Right renal pelvis (tissue), 4 donors: ENCODE measurements at regions not wholly inside any gene's neighbourhood (a gene's known extent, or its start where the extent isn't known, plus 50 kb on each side); places are given as distances from the start of the nearest gene placed in this dataset.
"Not testable (repeated sequence)": the region's sequence is repeated elsewhere in the genome, so short reads cannot be mapped to it uniquely, and the experiment has no call there.

Experiments used
- DNase-seq, 4 donors: peaks; one replicate each; pipeline ENCODE4 v3.0.0-alpha.2; 2013; ENCODE audit warnings: low read depth in 4 of 4, low spot score in 3 of 4, missing footprints in 1 of 4

DNA sequence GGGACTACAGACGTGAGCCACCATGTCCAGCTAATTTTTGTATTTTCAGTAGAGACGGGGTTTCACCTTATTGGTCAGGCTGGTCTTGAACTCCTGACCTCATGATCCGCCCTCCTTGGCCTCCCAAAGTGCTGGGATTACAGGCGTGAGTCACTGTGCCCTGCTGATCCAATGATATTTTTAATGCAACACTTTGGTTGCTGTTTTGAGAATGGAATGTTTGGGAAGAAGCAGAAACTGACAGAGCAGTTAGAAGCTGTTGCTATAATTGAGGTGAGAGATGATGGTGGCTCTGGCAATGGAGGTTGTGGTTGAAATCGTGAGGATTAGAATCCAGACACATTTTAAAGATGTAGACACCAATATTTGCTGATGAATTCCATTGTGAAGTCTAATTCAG lies 1209.9 kb upstream of the GOT2 start:
- not testable (repeated sequence) for DNase-seq

DNA sequence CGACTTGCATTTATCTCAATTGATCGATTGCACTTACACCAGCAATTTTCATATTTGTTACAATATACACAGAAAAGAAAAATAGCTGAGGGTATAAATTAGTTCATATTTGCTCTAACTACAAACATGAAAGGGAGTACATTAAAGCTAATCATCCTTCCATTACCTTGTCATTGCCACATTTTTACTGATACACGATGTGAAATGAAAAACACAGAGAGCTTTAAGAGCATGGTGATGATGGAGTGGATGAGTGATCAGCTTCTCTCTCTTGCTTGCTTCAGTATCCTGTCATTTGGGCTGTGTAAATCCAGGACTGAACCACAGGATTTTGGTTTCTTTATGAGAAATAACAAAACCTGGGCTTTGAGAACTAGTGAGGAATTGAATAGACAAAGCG lies 1207.5 kb upstream of the GOT2 start:
- DNase-seq = no peak

DNA sequence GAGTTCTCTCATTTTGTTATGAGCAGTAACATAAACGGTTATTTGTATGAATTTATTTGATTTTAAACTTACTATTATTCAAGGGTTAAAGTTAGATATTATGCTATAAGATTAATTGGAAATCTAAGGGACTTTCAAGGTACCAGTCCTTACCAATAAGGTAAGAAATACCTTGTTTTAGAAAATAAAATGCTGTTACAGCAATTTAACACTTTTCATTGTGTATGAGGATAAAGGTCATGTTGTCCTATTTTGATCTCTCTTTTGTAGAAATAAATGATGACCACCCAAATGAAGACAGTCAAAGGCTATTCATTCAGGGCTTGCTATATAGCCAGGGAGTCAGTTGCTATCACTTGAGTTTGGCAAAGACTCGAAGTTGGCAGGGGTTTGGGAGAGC lies 1185.9 kb upstream of the GOT2 start:
- no peak for DNase-seq

DNA sequence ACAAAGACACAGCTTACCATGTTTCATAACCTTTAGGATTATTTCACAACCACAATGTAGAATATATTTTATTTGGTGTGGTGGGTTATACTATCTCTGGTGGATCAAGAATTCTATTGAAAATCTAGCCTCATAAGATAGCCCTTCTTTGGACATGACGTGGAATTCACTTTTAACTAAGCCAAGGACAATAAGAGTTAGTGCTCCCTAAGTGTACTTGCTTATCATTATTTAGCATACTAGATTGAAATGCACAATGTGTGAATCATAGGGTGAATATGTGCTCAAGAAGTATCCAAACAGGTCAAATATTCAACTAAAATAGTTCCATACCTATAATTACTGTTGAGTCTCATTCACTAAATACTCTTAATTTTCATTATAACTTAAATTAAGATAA lies 1179.5 kb upstream of the GOT2 start:
- no peak for DNase-seq

DNA sequence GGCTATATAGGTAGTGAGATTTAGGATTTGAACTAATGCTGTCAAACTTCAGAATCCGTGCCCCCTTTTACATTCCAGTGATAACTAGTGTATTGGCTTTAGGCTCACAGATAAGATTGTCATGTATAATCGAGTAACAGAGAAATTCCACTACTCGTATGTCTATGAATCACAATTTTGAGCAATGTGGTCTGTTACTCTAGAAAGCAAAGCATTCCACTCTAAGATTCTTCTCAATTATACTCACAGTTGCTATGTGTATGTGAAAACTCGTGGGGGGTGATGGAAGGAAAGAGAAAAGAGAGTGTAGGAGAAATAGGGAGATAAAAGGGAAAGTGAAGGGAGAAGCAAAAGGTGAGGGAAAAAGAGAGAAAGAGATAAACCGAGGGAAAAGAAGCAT lies 1175.1 kb upstream of the GOT2 start:
- no peak for DNase-seq

DNA sequence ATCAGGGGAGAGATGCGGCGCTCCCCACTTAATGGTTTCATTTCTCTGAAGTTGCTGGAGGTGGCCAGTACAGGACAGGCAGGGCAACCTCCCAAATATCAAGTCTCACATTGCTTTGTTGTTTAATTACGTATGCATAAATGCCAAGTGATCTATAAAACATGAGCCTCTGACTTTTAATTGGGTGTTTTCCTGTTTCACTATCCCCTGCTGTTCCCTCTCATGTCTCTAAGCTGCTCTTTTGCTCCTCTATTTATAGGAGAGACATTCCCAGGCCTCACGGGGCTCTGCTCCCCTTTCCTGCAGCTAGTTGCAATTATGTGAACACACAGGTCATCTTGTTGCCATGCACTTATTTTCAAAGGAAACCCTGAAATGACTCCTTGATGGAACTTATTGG lies 1173.5 kb upstream of the GOT2 start:
- DNase-seq = no peak

DNA sequence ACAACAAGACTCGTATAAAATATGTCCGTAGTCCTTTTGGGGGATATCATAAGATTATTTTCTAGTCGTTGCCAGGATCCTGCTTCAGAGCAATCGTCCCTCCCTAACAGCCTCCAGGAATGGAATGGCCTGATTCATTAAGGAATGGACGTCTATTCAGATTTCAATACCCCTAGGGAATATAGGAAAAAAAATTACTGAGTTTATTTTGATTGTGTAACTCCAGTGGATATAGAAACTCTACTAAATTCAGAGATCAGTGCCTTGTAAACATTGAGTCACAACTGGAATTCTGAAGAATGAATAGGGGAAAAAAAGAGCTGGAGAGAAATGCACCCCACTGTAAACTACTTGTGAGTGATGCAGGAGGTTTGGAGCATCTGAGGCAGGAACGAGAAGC lies 1171.5 kb upstream of the GOT2 start:
- DNase-seq = no peak

DNA sequence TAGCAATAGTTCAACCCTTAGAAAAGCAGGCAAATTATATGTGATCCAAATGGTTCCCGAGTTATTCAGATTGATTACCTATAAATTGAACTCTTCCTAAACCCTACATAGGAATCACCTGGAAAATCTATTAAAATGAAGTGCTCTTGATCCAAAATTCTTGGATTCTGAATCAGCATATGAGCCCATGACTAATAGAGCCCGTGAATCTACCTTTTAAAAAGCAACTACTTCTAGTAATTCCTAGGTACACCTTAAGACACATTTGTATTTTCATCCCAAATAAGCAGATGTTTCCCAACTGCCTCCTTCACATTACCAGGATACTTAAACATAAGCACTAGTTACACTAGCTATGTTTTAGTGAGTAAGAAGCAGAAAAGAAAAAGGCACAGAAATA lies 1171.0 kb upstream of the GOT2 start:
- no peak for DNase-seq

DNA sequence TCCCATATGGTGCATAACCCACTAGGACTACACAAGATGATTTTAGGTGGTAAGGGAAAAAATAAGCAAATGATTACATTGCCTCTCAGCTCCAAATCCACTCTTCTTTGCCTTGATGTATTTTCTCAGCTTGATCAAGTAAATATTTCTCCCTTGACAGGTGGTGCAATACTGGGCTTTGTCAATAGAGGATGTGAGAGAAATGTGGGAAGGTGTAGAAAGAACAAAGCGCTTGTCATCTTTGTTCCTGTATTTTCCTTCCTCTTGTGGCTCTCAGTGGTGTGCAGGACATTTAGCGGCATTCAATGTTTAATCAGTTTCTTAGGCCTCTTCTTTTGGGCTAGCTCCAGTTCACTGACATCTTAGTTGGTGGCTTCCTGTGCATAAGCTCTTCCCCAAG lies 1165.8 kb upstream of the GOT2 start:
- no peak for DNase-seq

DNA sequence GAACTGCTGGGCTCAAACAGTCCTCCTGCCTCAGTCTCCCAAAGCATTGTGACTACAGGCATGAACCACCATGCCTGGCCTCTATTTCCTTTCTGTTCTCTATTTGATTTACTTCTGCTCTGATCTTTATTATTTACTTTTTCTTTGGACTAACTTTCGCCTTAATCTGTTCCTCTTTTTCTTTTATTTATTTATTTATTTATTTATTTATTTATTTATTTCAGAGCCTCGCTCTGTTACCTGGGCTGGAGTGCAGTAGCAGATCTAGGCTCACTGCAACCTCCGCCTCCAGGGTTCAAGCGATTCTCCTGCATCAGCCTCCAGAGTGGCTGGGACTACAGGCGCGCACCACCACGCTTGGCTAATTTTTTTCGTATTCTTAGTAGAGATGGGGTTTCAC lies 1158.3 kb upstream of the GOT2 start:
- DNase-seq = no peak

DNA sequence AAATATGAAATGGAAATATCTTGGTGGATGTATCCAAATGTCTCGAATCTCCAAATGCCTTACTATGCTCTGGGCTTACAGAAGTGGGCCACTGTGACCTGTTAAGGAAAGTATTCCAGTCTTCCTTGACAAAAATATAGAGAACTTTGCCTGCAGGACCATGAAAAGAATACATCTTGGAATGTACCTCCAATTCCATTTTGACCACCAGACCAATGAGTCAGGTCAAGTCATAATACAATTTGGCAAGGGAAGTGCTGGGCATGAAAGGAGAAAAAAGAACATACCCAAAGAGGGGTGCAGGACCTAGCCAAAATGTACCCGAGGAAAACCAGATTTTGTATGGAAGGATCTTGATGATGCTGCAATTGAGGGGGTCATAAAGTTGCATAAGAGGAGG lies 1153.7 kb upstream of the GOT2 start:
- no peak for DNase-seq

DNA sequence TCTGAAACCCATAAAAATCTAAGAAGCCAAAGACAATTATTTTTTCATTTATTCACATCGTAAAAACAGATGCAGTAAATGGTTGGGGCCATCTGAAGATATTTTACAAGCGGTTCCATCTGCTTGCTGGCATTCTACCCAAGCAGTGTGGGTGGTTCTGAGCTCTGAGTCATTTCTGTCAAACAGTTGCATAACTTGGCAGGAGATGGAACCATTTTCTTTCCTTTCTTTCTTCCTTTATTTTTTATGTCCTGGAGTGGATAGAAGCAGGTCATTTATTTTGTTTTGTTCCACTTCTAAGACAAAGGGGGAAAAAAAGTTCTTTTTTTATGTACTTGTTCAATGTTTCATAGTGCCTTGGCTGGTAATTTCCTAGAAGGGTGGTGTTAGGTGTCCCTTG lies 1151.9 kb upstream of the GOT2 start:
- DNase-seq = no peak

DNA sequence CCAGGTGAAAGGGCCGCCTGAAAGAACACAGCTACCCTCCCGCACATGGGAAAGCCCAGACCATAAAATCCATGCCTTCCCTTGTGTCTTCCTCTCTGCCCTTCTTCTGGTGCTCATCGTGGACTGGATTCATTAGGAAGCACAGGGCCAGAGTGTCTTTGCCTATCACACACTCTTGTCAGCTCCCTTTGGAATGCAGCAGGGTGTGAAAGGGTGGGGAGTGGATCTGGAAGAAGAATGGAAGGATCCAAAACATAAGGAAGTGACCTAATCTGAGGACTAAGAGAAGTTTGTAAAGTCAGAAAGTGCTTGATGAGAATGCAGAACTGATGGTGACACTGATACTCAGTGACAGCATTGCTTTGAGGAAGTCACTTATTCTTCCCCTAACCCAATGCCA lies 1147.3 kb upstream of the GOT2 start:
- no peak for DNase-seq

DNA sequence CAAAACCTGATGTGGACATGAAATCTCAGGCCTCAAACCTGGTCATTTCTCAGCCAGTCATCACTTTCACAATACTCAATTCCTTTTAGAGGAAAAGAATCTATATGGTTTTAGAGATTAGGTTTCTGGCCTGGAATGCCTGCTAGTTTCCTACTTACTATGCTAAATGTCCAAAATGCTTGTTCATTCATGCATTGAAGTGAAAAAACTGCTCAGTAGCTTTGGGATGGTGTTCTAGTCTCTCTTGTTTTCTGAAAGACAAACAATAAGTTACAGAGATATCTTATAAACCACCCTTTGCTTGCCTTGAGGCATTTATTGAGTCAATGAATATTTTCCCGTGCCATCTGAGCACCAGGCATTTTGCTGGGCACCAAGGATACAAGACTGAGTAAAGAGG lies 1146.5 kb upstream of the GOT2 start:
- DNase-seq = no peak

DNA sequence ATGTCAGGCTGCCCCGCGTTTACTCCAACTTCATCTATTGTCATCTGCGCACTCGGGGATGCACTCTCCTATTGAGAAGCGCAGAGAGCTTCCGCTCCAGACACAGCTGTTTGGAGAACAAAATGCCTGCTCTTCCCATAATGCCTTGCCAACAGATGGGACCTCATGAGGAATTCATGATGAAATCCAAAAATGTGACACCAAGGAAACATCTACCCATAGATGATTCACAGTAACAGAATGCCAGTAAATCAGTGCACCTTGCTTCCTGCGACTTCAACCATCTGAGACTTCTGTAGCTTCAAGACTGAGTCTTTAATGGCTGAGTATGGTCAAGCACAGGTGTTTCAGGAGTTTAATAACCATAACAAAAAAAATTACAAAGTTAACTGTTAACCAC lies 1144.9 kb upstream of the GOT2 start:
- DNase-seq = no peak

DNA sequence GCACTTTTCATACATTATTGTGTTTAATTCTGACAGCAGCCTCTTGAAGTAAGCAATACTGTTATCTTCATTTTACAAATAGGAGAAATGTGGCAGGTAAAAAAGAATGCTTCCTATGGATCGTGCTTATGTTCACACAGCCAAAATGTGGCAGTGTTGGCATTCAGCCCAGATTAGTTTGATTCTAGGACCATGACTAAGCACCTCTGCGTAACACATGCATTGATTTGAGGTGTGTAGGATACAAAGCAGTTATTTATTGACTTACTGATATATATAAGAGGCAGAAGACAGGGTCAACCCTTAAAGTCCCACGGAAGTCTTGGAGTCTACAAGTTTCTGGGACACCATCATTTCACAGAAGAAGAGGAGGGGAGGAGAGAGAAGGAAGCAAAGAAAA lies 1144.4 kb upstream of the GOT2 start:
- no peak for DNase-seq

DNA sequence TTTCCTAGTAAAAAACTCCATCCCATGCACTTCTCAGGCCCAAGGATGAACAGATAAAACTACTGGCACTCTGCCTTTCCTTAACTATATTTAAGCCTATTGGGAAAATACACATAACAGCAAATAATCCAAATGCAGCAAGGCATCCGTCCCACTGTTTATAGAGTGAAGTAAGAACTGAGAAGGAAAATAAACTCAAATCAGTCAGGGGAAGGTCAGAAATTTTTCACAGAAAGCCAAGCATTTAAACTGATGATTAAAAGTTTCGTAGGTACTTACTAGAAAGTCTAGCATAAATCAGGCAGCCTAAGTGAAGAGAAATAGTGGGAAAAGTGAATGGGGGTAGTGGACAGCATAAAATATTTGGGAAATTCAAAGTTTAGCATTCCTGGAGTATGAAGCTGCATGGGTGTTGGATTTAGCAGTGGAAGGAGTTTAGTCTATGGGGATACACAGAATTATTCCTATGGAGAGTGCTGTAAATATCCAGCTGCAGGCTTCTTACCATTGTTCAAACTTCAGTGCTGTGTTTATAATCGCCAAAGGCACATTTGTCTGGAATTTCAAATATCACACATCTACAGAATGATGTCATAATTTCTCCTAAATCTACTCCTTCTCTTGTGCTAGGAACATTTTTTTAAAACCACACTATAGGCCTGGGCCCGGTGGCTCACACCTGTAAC lies 1131.0 kb upstream of the GOT2 start:
- DNase-seq = no peak

DNA sequence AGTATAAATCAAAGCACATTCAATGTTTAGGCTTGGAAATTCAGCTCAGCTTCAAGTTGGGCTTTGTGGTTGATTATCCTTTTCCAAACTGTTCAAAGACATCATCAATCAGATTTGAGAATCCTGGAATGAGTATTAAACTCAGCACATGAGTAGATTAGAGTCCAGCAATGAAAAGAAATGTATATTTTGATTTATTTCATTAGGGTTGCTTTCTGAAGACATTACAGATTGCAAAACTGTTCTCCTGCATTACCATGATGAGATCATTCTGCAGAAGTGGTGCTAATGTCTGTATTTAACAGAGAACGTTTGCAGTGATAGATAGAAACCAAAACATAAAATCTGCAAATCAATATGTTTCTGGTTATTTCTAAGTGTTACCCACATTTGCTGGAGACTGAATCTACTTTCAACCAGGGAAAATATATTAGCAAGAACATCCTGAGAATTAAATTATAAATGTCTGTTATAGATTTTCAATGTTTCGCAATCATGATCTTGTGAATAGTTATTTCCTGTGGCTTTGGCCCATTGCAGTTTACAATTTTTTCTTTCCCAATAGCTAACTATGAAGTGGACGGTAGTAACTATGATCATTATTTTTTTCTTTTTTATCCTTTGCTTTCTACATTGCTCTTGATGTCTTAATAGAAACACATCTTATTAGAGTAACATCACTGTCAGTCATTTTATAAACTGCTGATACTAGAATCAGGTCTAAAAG lies 1125.7 kb upstream of the GOT2 start:
- DNase-seq = no peak

DNA sequence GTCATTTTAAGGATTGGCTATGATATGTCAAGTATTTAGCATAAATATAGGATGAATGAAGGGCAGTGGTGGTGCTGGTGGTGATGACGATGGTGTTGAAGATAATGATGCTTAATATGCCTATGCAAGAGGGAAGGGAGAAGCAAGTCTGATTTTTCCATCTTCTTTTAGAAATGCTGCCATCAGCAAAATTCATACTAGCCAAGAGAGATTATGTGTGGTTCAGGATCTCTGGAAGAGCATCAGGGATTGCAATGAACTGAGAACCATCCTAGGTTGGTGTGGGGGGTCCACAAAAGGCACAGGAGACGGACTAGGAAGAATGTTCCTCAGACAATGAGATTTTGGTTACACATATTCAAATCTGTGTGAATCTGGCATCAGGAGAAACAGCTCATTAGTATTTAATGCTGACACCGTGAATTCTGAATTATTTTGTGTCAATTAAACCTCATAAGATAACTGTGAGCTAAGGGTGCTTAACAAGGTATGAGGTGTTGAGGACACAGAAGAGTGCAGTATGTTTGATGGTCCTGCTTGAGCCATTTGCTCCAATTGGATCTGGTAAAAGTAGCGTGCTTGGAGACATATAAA lies 1120.8 kb upstream of the GOT2 start:
- no peak for DNase-seq

DNA sequence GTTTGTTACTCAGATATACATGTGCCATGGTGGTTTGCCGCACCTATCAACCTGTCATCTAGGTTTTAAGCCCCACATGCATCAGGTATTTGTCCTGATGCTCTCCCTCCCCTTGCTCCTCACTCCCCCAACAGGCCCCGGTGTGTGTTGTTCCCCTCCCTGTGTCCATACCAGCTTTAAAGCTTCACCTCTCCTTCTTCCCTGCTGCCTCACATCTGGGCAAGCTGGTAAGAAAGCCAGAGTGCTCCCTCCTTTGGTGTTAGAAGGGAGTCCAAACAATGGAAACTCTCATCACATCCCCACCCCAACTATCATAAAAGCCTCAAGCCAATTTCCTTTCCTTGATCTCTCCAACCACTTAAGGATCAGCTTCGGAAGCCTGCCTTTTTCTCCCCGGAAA lies 1115.6 kb upstream of the GOT2 start:
- DNase-seq = no peak

DNA sequence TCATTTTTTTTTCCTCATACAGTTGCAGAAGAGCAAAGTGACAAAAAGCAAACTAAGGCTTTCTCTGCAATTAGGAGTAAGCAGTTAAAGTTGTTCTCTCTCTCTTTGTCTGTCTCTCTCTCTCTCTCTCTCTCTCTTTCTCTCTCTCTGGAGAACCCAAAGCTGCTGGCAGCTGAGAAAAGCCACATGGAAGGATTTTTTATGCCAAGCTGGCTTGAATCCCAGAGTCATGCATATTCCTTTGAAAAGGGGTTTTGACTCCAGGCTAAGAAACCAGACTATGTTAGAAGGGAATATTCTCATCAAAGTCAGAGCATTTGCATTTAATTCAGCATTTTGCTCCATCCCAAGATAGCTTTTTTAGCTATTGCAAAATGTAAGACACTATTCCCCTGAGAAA lies 1114.2 kb upstream of the GOT2 start:
- DNase-seq = no peak

DNA sequence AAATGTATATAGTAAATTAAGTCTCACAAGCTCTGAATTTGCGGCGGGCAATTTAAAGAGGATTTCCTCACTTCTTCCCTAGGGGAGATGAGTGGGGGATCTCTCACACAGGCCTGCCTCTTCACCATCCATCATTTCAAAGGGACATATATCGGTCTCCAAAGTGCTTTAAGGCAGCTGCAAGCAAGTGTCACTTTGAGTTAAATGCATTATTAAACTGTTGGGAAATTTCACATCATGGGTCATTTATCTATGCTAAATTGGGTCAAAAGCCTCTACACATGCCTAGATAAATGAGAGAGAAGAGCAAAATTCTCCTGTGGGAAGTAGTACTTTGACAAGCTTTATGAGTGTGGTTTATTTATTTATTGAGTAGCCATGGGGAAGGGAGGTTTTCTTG lies 1106.1 kb upstream of the GOT2 start:
- DNase-seq = peak in 1 of 4 donors; percentile 2
